ENCODE measurements at regions not wholly inside any gene's neighbourhood (a gene's known extent, or its start where the extent isn't known, plus 50 kb on each side); places are given as distances from the start of the nearest gene placed in this dataset.
A peak's percentile ranks its signal among the peaks of the same experiment; 100 is the strongest.

- H3K9me3 ChIP-seq (ENCODE audit: control insufficient read depth in 2 of 3, insufficient read depth in 1 of 3, low read length in 3 of 3), result peaks cover 0 to 6% (median 0%) of the 10 kb centered on the region in 3 donors
- no peak for FAIRE-seq
- intact Hi-C loops (cut with DNase I), result no loop called here
- H3K4me1 ChIP-seq (ENCODE audit: control insufficient read depth in 2 of 3, insufficient read depth in 2 of 3, low read depth in 1 of 3, low read length in 3 of 3), result no peaks in the 10 kb centered on the region
- H3K27me3 ChIP-seq (ENCODE audit: control insufficient read depth, insufficient read depth, low read length), result no peaks in the 10 kb centered on the region
- DNase-seq, result no peak
- no peaks in the 10 kb centered on the region for H3K36me3 ChIP-seq (ENCODE audit: control insufficient read depth in 2 of 3, insufficient read depth in 3 of 3, low read length in 3 of 3)
- no peak for TF ChIP-seq CTCF (IDR thresholded peaks at IDR 0.05; ENCODE audit: borderline replicate concordance, extremely low read depth, insufficient read depth)
- no peak overlapping the region for H3K9ac ChIP-seq (ENCODE audit: low read length in 3 of 3)
- H3K4me3 ChIP-seq (ENCODE audit: low read length in 3 of 3), result no peak overlapping the region
- no peak overlapping the region for H3K27ac ChIP-seq (ENCODE audit: low read depth in 2 of 2, low read length in 2 of 2)
Observed at GRCh38 chr5:143721925-143722324, 90.0 kb upstream of the HMHB1 start.

GRCh38 chr5:143720689-143721088 is 91.3 kb upstream of the HMHB1 start:
- Histone ChIP-seq H3K4me1 (ENCODE audit: control insufficient read depth in 2 of 3, insufficient read depth in 2 of 3, low read depth in 1 of 3, low read length in 3 of 3) (no peaks in the 10 kb centered on the region), H3K27ac (ENCODE audit: low read depth in 2 of 2, low read length in 2 of 2) (no peak overlapping the region), H3K27me3 (ENCODE audit: control insufficient read depth, insufficient read depth, low read length) (no peaks in the 10 kb centered on the region), H3K9ac (ENCODE audit: low read length in 3 of 3) (no peak overlapping the region), H3K36me3 (ENCODE audit: control insufficient read depth in 2 of 3, insufficient read depth in 3 of 3, low read length in 3 of 3) (no peaks in the 10 kb centered on the region), H3K9me3 (ENCODE audit: control insufficient read depth in 2 of 3, insufficient read depth in 1 of 3, low read length in 3 of 3) (peaks cover 0 to 6% (median 0%) of the 10 kb centered on the region in 3 donors), H3K4me3 (ENCODE audit: low read length in 3 of 3) (no peak overlapping the region)
- intact Hi-C loops (cut with DNase I), result no loop called here
- no peak for TF ChIP-seq CTCF (IDR thresholded peaks at IDR 0.05; ENCODE audit: borderline replicate concordance, extremely low read depth, insufficient read depth)
- DNase-seq (no peak), FAIRE-seq (no peak)

- DNase-seq (peak in 1 of 5 donors; percentile 16), FAIRE-seq (no peak)
- H3K9ac ChIP-seq (ENCODE audit: low read length in 3 of 3), result no peak overlapping the region
- no peak overlapping the region for H3K27ac ChIP-seq (ENCODE audit: low read depth in 2 of 2, low read length in 2 of 2)
- H3K36me3 ChIP-seq (ENCODE audit: control insufficient read depth in 2 of 3, insufficient read depth in 3 of 3, low read length in 3 of 3), result no peaks in the 10 kb centered on the region
- no peaks in the 10 kb centered on the region for H3K4me1 ChIP-seq (ENCODE audit: control insufficient read depth in 2 of 3, insufficient read depth in 2 of 3, low read depth in 1 of 3, low read length in 3 of 3)
- no peaks in the 10 kb centered on the region for H3K9me3 ChIP-seq (ENCODE audit: control insufficient read depth in 2 of 3, insufficient read depth in 1 of 3, low read length in 3 of 3)
- no peak overlapping the region for H3K4me3 ChIP-seq (ENCODE audit: low read length in 3 of 3)
- no peak for TF ChIP-seq CTCF (IDR thresholded peaks at IDR 0.05; ENCODE audit: borderline replicate concordance, extremely low read depth, insufficient read depth)
- no peaks in the 10 kb centered on the region for H3K27me3 ChIP-seq (ENCODE audit: control insufficient read depth, insufficient read depth, low read length)
- intact Hi-C loops (cut with DNase I), result no loop called here
Observed at GRCh38 chr5:143717400-143717799, 94.6 kb upstream of the HMHB1 start.

GRCh38 chr5:143716881-143717280 is 95.1 kb upstream of the HMHB1 start:
- no peak overlapping the region for H3K4me3 ChIP-seq (ENCODE audit: low read length in 3 of 3)
- no peak for FAIRE-seq
- TF ChIP-seq CTCF (IDR thresholded peaks at IDR 0.05; ENCODE audit: borderline replicate concordance, extremely low read depth, insufficient read depth), result no peak
- H3K9me3 ChIP-seq (ENCODE audit: control insufficient read depth in 2 of 3, insufficient read depth in 1 of 3, low read length in 3 of 3), result no peaks in the 10 kb centered on the region
- no peak overlapping the region for H3K27ac ChIP-seq (ENCODE audit: low read depth in 2 of 2, low read length in 2 of 2)
- no peaks in the 10 kb centered on the region for H3K27me3 ChIP-seq (ENCODE audit: control insufficient read depth, insufficient read depth, low read length)
- peak in 1 of 5 donors; percentile 61 for DNase-seq
- intact Hi-C loops (cut with DNase I), result no loop called here
- no peak overlapping the region for H3K9ac ChIP-seq (ENCODE audit: low read length in 3 of 3)
- H3K36me3 ChIP-seq (ENCODE audit: control insufficient read depth in 2 of 3, insufficient read depth in 3 of 3, low read length in 3 of 3), result no peaks in the 10 kb centered on the region
- H3K4me1 ChIP-seq (ENCODE audit: control insufficient read depth in 2 of 3, insufficient read depth in 2 of 3, low read depth in 1 of 3, low read length in 3 of 3), result no peaks in the 10 kb centered on the region

Data from kidney (tissue), 13 donors.